A549 (cell line): ENCODE measurements at regions not wholly inside any gene's neighbourhood (a gene's known extent, or its start where the extent isn't known, plus 50 kb on each side); places are given as distances from the start of the nearest gene placed in this dataset.

Experiments used
- ATAC-seq, 2 experiments: fragments of 200-7000 bp in 1 of 2; fragments of >200 bp in 1 of 2; cut with Nextera tagmentation in 1 of 2; cut with Tn5 transposase in 1 of 2; 3 replicates each; pipeline versions ENCODE4 v1.8.0 to v1.9.1; 2018 to 2020; ENCODE audit warnings: mild to moderate bottlenecking in 1 of 2, moderate library complexity in 1 of 2
- CTCF ChIA-PET: fragments of 300-600 bp; sonication (Branson Sonifier 250); formaldehyde crosslinking; extraction: SDS; loops from one replicate; lab custom pipeline; 2021; ENCODE audit warnings: antibody characterized with exemption, inconsistent platforms; lab: Yijun Ruan, JAX
- POLR2A ChIA-PET: fragments of 350-600 bp; formaldehyde crosslinking; extraction: SDS; loops from one replicate; lab custom pipeline; 2021; ENCODE audit warnings: antibody characterized with exemption, inconsistent platforms; lab: Yijun Ruan, JAX
- DNase-seq, 2 experiments: peaks; one replicate each; pipeline versions ENCODE4 v3.0.0 to v3.0.0-alpha.2; 2011 to 2016; ENCODE audit warnings: low read depth in 1 of 2, low spot score in 1 of 2
- FAIRE-seq: peaks from 2 replicates; lab custom pipeline; 2011; peaks lifted over from hg19 to GRCh38; lab: Jason Lieb, UNC
- H3K27ac ChIP-seq, 2 experiments: fragments of >200 bp; sonication (Bioruptor Twin); formaldehyde crosslinking; 3 replicates each; pipeline ENCODE4 v1.5.1; 2016 to 2017
- H3K4me1 ChIP-seq: fragments of >200 bp; sonication (Bioruptor Twin); formaldehyde crosslinking; 3 replicates; pipeline ENCODE4 v1.6.1; 2016
- H3K4me2 ChIP-seq: fragments of >200 bp; sonication (Bioruptor Twin); formaldehyde crosslinking; 3 replicates; pipeline ENCODE4 v1.6.1; 2016
- H3K4me3 ChIP-seq: fragments of >200 bp; sonication (Bioruptor Twin); formaldehyde crosslinking; 3 replicates; pipeline ENCODE4 v1.5.1; 2016
- H3K9me3 ChIP-seq: fragments of >200 bp; sonication (Bioruptor Twin); formaldehyde crosslinking; 3 replicates; pipeline ENCODE4 v1.6.1; 2016
- ATOH8 ChIP-seq: fragments of 250-450 bp; sonication (Bioruptor Pico); IDR thresholded peaks from 2 replicates; pipeline ENCODE4 v1.5.0; 2020; ENCODE audit warnings: low read depth, mild to moderate bottlenecking, moderate library complexity
- CEBPB ChIP-seq, 2 experiments: fragments of >200 bp in 1 of 2; sonication (Bioruptor Twin) in 1 of 2; formaldehyde crosslinking in 1 of 2; IDR thresholded peaks; 2 replicates each; pipeline ENCODE4 v1.6.1; 2012 to 2016
- CHD2 ChIP-seq: fragments of 150-350 bp; IDR thresholded peaks from 2 replicates; pipeline ENCODE4 v1.6.1; 2014; ENCODE audit warnings: low read length; ENCODE audit not compliant: partially characterized antibody
- EHF ChIP-seq: fragments of 250-450 bp; sonication (Bioruptor Pico); IDR thresholded peaks from 2 replicates; pipeline ENCODE4 v1.5.0; 2020; ENCODE audit warnings: mild to moderate bottlenecking
- EHMT2 ChIP-seq: fragments of 200-600 bp; sonication (generic); IDR thresholded peaks from 2 replicates; pipeline ENCODE4 v1.6.1; 2016; ENCODE audit warnings: antibody characterized with exemption, low read depth, mild to moderate bottlenecking, moderate library complexity
- EP300 ChIP-seq, 2 experiments: fragments of >200 bp; sonication (Bioruptor Twin); formaldehyde crosslinking; IDR thresholded peaks; 2 replicates in 1 of 2; 3 replicates in 1 of 2; pipeline ENCODE4 v1.6.1; 2016 to 2017
- FOXS1 ChIP-seq: fragments of 250-450 bp; sonication (Bioruptor Pico); IDR thresholded peaks from 2 replicates; pipeline ENCODE4 v1.5.0; 2020; ENCODE audit warnings: mild to moderate bottlenecking, moderate library complexity
- HEYL ChIP-seq: fragments of 250-450 bp; sonication (Bioruptor Pico); IDR thresholded peaks from 2 replicates; pipeline ENCODE4 v1.8.0; 2021; ENCODE audit warnings: mild to moderate bottlenecking, moderate library complexity
- HMGXB4 ChIP-seq: fragments of 250-450 bp; sonication (Bioruptor Pico); IDR thresholded peaks from 2 replicates; pipeline ENCODE4 v1.5.0; 2021; ENCODE audit warnings: mild to moderate bottlenecking, moderate library complexity, borderline replicate concordance
- HOXA7 ChIP-seq: fragments of 250-450 bp; sonication (Bioruptor Pico); IDR thresholded peaks from 2 replicates; pipeline ENCODE4 v1.5.0; 2020; ENCODE audit warnings: mild to moderate bottlenecking, moderate library complexity
- JUN ChIP-seq, 2 experiments: fragments of >200 bp; sonication (Bioruptor Twin); formaldehyde crosslinking; IDR thresholded peaks; 2 replicates in 1 of 2; 3 replicates in 1 of 2; pipeline ENCODE4 v1.6.1; 2016 to 2017
- KDM1A ChIP-seq: fragments of 200-600 bp; sonication (generic); IDR thresholded peaks from 2 replicates; pipeline ENCODE4 v1.6.1; 2016; ENCODE audit warnings: low read depth, mild to moderate bottlenecking
- KDM5A ChIP-seq: fragments of 200-600 bp; sonication (generic); IDR thresholded peaks from 2 replicates; pipeline ENCODE4 v1.6.1; 2016; ENCODE audit warnings: antibody characterized with exemption, mild to moderate bottlenecking
- MAX ChIP-seq: IDR thresholded peaks from 2 replicates; pipeline ENCODE4 v1.6.1; 2012
- MAZ ChIP-seq: fragments of 150-350 bp; IDR thresholded peaks from 2 replicates; pipeline ENCODE4 v1.6.1; 2014; ENCODE audit warnings: antibody characterized with exemption, low read depth, low read length, borderline replicate concordance
- MYC ChIP-seq: IDR thresholded peaks from 2 replicates; pipeline ENCODE4 v1.6.1; 2012; ENCODE audit warnings: mild to moderate bottlenecking, inconsistent platforms, low read length, improper control_type of control experiment, borderline replicate concordance
- PHF8 ChIP-seq: fragments of 200-600 bp; sonication (generic); IDR thresholded peaks from 2 replicates; pipeline ENCODE4 v1.6.1; 2016; ENCODE audit warnings: low read depth, mild to moderate bottlenecking, antibody characterized with exemption, moderate library complexity, borderline replicate concordance
- POLR2A ChIP-seq: IDR thresholded peaks from 2 replicates; pipeline ENCODE4 v1.6.1; 2012; ENCODE audit warnings: mild to moderate bottlenecking, low read length
- RARB ChIP-seq: fragments of 250-450 bp; sonication (Bioruptor Pico); IDR thresholded peaks from 2 replicates; pipeline ENCODE4 v1.8.0; 2021; ENCODE audit warnings: mild to moderate bottlenecking, moderate library complexity
- REST ChIP-seq: fragments of 200-600 bp; sonication (generic); IDR thresholded peaks from 2 replicates; pipeline ENCODE4 v1.6.1; 2016; ENCODE audit warnings: antibody characterized with exemption, mild to moderate bottlenecking, moderate library complexity
- RFX5 ChIP-seq: fragments of 450-650 bp; IDR thresholded peaks from 2 replicates; pipeline ENCODE4 v1.7.1; 2014; ENCODE audit warnings: antibody characterized with exemption, mild to moderate bottlenecking, moderate library complexity
- SREBF2 ChIP-seq: fragments of 450-650 bp; IDR thresholded peaks from 2 replicates; pipeline ENCODE4 v1.6.1; 2014; ENCODE audit warnings: mild to moderate bottlenecking, moderate library complexity
- USF2 ChIP-seq: fragments of 450-650 bp; IDR thresholded peaks from 2 replicates; pipeline ENCODE4 v1.6.1; 2014; ENCODE audit warnings: antibody characterized with exemption
- ZSCAN20 ChIP-seq: fragments of 250-450 bp; sonication (Bioruptor Pico); IDR thresholded peaks from 2 replicates; pipeline ENCODE4 v1.8.0; 2022; ENCODE audit warnings: mild to moderate bottlenecking, moderate library complexity
- WGBS: methylation state at CpG from one replicate; pipeline ENCODE4 v1.1.6; 2017; ENCODE audit errors: missing lambda C conversion rate; 5-methylcytosine and 5-hydroxymethylcytosine counted together
- TF ChIP-seq, protein P1 (sequence below): IDR thresholded peaks from 2 replicates; pipeline ENCODE4 v1.6.1; 2012

GRCh38 chr13:107801621-107802020 is 413.7 kb downstream of the LIG4 start (continued):
- no peak for TF ChIP-seq ATOH8 (CRISPR knock-in tag)
- TF ChIP-seq PHF8 = no peak

DNA sequence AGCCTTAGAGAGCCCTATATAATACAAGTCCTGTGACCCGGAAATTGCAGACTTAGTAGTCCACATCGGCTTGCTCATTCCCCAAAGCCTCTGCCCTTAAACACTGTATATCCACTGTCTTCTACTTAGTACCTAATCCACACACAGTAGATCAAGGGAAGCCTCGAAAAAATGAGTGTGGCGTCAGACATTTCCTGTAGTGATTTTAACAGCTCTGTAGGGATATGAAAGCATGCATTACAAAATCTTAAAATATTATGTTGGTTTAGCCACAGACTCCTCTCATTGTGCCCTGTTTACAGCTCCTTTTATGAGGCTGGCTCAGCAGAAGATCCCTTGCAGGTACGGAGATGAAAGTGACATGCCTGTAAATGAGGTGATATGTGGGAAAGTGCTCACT is 416.3 kb downstream of the LIG4 start:
- H3K9me3 ChIP-seq = no peaks in the 10 kb centered on the region
- ATAC-seq = no peak
- H3K4me1 ChIP-seq = no peaks in the 10 kb centered on the region
- POLR2A ChIA-PET = no interaction called here
- no peak for FAIRE-seq
- no peak for DNase-seq
- 12% methylated on average over 5 of the region's 5 CpGs for WGBS
- H3K4me3 ChIP-seq = no peak overlapping the region
- CTCF ChIA-PET = no interaction called here
- no peak overlapping the region for H3K27ac ChIP-seq
- TF ChIP-seq MAX (no peak), HOXA7 (CRISPR knock-in tag) (no peak), JUN (IDR thresholded peaks at IDR 0.05) (no peak), POLR2A (no peak), MYC (no peak)
- TF ChIP-seq, protein P1, sequence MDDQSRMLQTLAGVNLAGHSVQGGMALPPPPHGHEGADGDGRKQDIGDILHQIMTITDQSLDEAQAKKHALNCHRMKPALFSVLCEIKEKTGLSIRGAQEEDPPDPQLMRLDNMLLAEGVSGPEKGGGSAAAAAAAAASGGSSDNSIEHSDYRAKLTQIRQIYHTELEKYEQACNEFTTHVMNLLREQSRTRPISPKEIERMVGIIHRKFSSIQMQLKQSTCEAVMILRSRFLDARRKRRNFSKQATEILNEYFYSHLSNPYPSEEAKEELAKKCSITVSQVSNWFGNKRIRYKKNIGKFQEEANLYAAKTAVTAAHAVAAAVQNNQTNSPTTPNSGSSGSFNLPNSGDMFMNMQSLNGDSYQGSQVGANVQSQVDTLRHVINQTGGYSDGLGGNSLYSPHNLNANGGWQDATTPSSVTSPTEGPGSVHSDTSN = no peak
- no peak overlapping the region for H3K4me2 ChIP-seq

- H3K9me3 ChIP-seq = no peaks in the 10 kb centered on the region
- ChIA-PET CTCF (no interaction called here), POLR2A (no interaction called here)
- no peak overlapping the region for H3K4me3 ChIP-seq
- WGBS = 0% methylated on average over 1 of the region's 1 CpG
- TF ChIP-seq MAZ = no peak
- no peak for TF ChIP-seq ZSCAN20 (CRISPR knock-in tag)
- TF ChIP-seq CEBPB (IDR thresholded peaks at IDR 0.05) = no peak
- TF ChIP-seq KDM5A = no peak
- no peak for TF ChIP-seq CHD2
- TF ChIP-seq KDM1A = no peak
- no peak for TF ChIP-seq HEYL (CRISPR knock-in tag)
- TF ChIP-seq HOXA7 (CRISPR knock-in tag) = no peak
- no peak for TF ChIP-seq RARB
- no peak for TF ChIP-seq USF2
- TF ChIP-seq EP300 (IDR thresholded peaks at IDR 0.05) = no peak
- TF ChIP-seq RFX5 = no peak
- TF ChIP-seq EHMT2 = no peak
- TF ChIP-seq ATOH8 (CRISPR knock-in tag) = no peak
- TF ChIP-seq FOXS1 (CRISPR knock-in tag) = no peak
- TF ChIP-seq SREBF2 = no peak
- TF ChIP-seq REST = no peak
- no peak for TF ChIP-seq EHF (CRISPR knock-in tag)
- no peak for TF ChIP-seq HMGXB4 (CRISPR knock-in tag)
- H3K4me2 ChIP-seq = no peak overlapping the region
- no peak overlapping the region for H3K27ac ChIP-seq
- DNase-seq (no peak), ATAC-seq (no peak), FAIRE-seq (no peak)
- no peaks in the 10 kb centered on the region for H3K4me1 ChIP-seq
Observed at GRCh38 chr13:107790397-107790796, 424.9 kb downstream of the LIG4 start.
